ENCODE measurements at regions not wholly inside any gene's neighbourhood (a gene's known extent, or its start where the extent isn't known, plus 50 kb on each side); places are given as distances from the start of the nearest gene placed in this dataset.

DNA sequence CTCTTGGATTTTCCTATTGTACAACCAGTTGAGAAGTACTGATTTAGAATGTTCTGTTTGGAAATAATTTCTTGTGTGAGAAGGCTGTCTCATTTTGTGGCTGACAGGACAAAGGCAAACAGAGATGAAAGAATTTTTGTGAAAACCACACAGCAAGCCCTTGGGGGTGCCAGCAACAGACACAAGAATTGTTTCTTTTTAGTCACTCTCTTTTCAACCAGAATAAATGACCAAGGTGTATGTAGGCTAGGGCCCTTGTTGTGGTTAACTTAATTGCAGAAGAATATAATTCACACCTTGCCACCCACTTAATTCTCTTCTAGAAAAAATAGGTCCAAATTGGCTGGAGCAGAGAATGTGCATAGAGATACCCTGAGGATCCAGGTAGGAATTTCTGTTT lies 329.4 kb upstream of the TBC1D5 start:
- CTCF ChIA-PET, result no interaction called here
- Mint-ChIP-seq H3K27me3 (ENCODE audit: low read depth) (no peaks in the 10 kb centered on the region; the same call in 1 of the 2 replicates), H3K4me3 (no peak overlapping the region), H3K27ac (no peak overlapping the region), H3K4me1 (peaks cover 13% of the 10 kb centered on the region), H3K36me3 (no peaks in the 10 kb centered on the region), H3K9me3 (no peaks in the 10 kb centered on the region)
- POLR2A ChIA-PET, result no interaction called here
- DNase-seq (ENCODE audit: low spot score), result no peak
- TF ChIP-seq ZNF416 (CRISPR knock-in tag; IDR thresholded peaks at IDR 0.05) (no peak), ETV6 (CRISPR knock-in tag; IDR thresholded peaks at IDR 0.05) (no peak), NFATC4 (CRISPR knock-in tag; IDR thresholded peaks at IDR 0.05) (no peak), ZNF281 (CRISPR knock-in tag; IDR thresholded peaks at IDR 0.05) (no peak), FOXP4 (CRISPR knock-in tag; IDR thresholded peaks at IDR 0.05) (no peak), TCF7 (CRISPR knock-in tag; IDR thresholded peaks at IDR 0.05; ENCODE audit: low read depth) (no peak)
- TF ChIP-seq, protein P1, sequence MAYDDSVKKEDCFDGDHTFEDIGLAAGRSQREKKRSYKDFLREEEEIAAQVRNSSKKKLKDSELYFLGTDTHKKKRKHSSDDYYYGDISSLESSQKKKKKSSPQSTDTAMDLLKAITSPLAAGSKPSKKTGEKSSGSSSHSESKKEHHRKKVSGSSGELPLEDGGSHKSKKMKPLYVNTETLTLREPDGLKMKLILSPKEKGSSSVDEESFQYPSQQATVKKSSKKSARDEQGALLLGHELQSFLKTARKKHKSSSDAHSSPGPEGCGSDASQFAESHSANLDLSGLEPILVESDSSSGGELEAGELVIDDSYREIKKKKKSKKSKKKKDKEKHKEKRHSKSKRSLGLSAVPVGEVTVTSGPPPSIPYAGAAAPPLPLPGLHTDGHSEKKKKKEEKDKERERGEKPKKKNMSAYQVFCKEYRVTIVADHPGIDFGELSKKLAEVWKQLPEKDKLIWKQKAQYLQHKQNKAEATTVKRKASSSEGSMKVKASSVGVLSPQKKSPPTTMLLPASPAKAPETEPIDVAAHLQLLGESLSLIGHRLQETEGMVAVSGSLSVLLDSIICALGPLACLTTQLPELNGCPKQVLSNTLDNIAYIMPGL (CRISPR knock-in tag; IDR thresholded peaks at IDR 0.05), result no peak
- no peak for ATAC-seq

GRCh38 chr3:18070944-18071343 lies 328.5 kb upstream of the TBC1D5 start:
- ATAC-seq, result no peak
- CTCF ChIA-PET, result no interaction called here
- DNase-seq (ENCODE audit: low spot score), result no peak
- Mint-ChIP-seq H3K27ac (no peak overlapping the region), H3K4me1 (peaks cover 13% of the 10 kb centered on the region), H3K4me3 (no peak overlapping the region), H3K9me3 (no peaks in the 10 kb centered on the region), H3K27me3 (ENCODE audit: low read depth) (no peaks in the 10 kb centered on the region; the same call in 1 of the 2 replicates), H3K36me3 (no peaks in the 10 kb centered on the region)
- POLR2A ChIA-PET, result no interaction called here
- TF ChIP-seq ZSCAN18 (CRISPR knock-in tag; IDR thresholded peaks at IDR 0.05), result no peak
- TF ChIP-seq, protein P2, sequence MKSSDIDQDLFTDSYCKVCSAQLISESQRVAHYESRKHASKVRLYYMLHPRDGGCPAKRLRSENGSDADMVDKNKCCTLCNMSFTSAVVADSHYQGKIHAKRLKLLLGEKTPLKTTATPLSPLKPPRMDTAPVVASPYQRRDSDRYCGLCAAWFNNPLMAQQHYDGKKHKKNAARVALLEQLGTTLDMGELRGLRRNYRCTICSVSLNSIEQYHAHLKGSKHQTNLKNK (CRISPR knock-in tag; IDR thresholded peaks at IDR 0.05), result no peak
- no peak for TF ChIP-seq ATF2 (CRISPR knock-in tag; IDR thresholded peaks at IDR 0.05; ENCODE audit: borderline replicate concordance, low read depth)
- no peak for TF ChIP-seq MLX (CRISPR knock-in tag; IDR thresholded peaks at IDR 0.05)
- TF ChIP-seq SOX15 (CRISPR knock-in tag; IDR thresholded peaks at IDR 0.05), result no peak
- no peak for TF ChIP-seq ZNF121 (CRISPR knock-in tag; IDR thresholded peaks at IDR 0.05)
- no peak for TF ChIP-seq NR2C2 (CRISPR knock-in tag; IDR thresholded peaks at IDR 0.05)
- TF ChIP-seq CBFB (CRISPR knock-in tag; IDR thresholded peaks at IDR 0.05; ENCODE audit: low read depth), result no peak
- TF ChIP-seq MYBL2 (CRISPR knock-in tag; IDR thresholded peaks at IDR 0.05), result no peak
- TF ChIP-seq NFE2L1 (CRISPR knock-in tag; IDR thresholded peaks at IDR 0.05), result no peak

Measured in WTC11 (cell line).